Fibroblast of mammary gland (primary cell): ENCODE measurements at regions not wholly inside any gene's neighbourhood (a gene's known extent, or its start where the extent isn't known, plus 50 kb on each side); places are given as distances from the start of the nearest gene placed in this dataset.
"Not testable (repeated sequence)": the region's sequence is repeated elsewhere in the genome, so short reads cannot be mapped to it uniquely, and the experiment has no call there.

ENCODE experiments used
- DNase-seq: peaks from one replicate; pipeline ENCODE4 v3.0.0-alpha.2; 2010; ENCODE audit warnings: low read depth
- H3K4me3 ChIP-seq: 2 replicates; pipeline ENCODE4 v1.5.1; 2011; ENCODE audit warnings: low read depth, mild to moderate bottlenecking, low read length, moderate library complexity; ENCODE audit not compliant: control insufficient read depth
- CTCF ChIP-seq: conservative IDR thresholded peaks from 2 replicates; pipeline ENCODE4 v1.5.1; 2011; ENCODE audit warnings: low read depth, low read length, inconsistent platforms; ENCODE audit not compliant: control insufficient read depth, insufficient read depth

GRCh38 chr2:22086726-22087125, 963.0 kb downstream of the TDRD15 start:
- H3K4me3 ChIP-seq, result no peak overlapping the region
- TF ChIP-seq CTCF, result no peak
- no peak for DNase-seq

DNA sequence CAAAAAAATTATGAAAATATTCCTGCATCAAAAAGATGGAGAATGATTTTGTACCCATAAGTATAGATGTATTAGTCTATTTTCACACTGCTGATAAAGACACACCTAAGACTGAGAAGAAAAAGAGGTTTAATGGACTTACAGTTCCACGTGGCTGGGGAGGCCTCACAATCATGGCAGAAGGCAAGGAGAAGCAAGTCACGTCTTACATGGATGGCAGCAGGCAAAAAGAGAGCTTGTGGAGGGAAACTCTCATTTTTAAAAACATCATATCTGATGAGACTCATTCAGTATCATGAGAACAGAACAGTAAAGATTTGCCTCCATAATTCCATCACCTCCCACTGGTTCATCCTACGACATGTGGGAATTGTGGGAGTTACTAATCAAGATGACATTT, 979.8 kb downstream of the TDRD15 start:
- not testable (repeated sequence) for H3K4me3 ChIP-seq, DNase-seq

DNA sequence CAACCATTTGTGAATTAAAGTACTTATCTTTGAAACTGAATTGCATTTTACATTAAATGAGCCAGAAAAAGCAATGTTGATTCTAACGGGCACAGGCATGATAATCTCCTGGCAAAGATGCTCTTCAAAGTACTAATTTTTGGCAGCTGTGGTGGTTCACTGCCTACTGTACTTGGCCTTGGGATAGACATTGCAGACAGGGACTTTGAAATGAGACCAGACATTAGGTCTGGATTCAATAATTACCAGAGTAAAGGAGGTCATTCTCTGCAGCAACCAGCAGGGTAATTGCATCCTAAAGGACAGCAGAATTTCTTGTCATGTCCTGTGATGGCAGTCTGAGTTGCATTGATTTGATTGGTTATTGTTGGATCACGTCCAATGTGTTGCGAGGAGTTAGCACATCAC, 986.5 kb downstream of the TDRD15 start:
- no peak for DNase-seq
- no peak for TF ChIP-seq CTCF
- no peak overlapping the region for H3K4me3 ChIP-seq

DNA sequence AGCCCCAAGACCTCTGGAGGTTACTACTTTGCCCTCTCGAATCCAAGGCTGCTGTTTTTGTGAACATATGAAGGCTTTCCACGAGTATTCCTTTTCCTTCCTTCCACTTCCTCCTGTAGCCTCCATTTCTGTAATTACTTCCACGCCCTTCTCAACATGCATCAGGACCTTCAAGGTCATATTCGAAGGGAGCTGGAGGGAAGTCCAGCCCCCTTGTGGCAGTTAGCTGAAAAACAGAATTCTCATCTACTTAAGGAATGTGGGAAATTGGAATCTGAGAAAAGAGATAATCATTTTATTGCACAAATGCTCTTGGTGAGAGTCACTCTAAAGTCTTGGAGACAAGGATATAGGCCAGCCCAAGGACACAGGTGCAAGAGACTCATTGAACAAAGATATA, 1000.2 kb downstream of the TDRD15 start:
- no peak for TF ChIP-seq CTCF
- no peak overlapping the region for H3K4me3 ChIP-seq
- DNase-seq, result no peak

DNA sequence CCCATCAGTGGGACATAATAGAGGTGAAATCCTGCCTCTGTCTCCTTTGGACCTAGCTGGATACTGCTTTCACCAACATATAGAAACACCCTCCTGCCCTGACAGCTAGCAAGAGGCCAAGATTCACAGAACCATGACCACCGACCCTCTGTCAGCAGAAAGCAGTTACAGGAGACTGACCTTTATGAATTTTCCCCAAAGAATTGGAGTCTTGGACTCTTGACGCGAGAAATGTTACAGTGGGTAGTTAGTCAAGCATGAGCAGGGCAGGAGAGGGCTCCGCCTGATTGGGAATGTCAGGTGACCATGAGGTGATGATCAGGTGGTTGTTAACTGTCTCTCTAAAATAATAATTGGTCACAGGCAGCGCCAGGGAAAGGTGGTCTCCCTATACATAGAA, 1002.3 kb downstream of the TDRD15 start:
- no peak overlapping the region for H3K4me3 ChIP-seq
- no peak for DNase-seq
- TF ChIP-seq CTCF, result no peak

DNA sequence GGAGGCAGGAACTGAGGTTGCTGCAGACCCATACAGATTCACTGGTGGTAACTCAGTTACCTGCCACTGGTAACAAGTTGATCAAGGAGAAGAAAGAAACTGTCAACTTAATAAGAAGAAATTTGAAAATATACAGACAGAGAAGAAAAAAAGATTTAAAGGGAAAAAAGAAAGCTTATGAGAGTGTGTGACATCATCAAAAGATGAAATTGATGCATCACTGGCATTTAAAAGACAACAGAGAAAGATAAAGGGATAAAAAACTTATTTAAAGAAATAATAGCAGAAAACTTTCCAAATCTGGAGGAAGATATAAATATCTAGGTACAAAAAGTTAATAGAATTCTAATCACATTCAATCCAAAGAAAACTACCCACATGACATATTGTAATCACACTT, 1003.2 kb downstream of the TDRD15 start:
- TF ChIP-seq CTCF, result no peak
- no peak overlapping the region for H3K4me3 ChIP-seq
- no peak for DNase-seq

DNA sequence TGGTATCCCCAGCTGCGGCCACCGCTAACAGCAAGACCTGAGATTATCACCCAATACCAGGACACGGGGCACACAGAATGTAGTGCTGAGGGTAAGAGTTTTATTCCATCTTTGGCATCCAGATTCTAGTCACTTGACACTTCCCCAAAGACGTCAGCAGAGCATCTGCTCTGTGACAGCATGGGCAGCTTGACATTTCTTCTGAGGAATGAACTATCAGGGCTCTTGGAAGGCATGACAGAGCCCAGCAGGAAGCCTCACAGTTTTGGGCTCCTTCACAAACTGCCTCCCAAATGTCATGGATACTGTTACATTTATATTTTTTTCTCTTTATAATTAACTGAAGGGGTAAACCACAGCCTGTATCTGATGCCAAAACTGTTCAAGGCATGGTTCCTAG, 1010.7 kb downstream of the TDRD15 start:
- H3K4me3 ChIP-seq, result no peak overlapping the region
- TF ChIP-seq CTCF, result no peak
- DNase-seq, result no peak
